B cell (primary cell): ENCODE measurements at regions not wholly inside any gene's neighbourhood (a gene's known extent, or its start where the extent isn't known, plus 50 kb on each side); places are given as distances from the start of the nearest gene placed in this dataset.

Experiments
- CTCF ChIP-seq: fragments of 200-600 bp; IDR thresholded peaks from one replicate; pipeline ENCODE4 v1.8.0; 2022; ENCODE audit warnings: antibody characterized with exemption, mild to moderate bottlenecking
- EZH2 ChIP-seq: IDR thresholded peaks from 2 replicates; pipeline ENCODE4 v1.6.1; 2012; ENCODE audit warnings: borderline replicate concordance, low read depth, mild to moderate bottlenecking, moderate library complexity, low read length; ENCODE audit not compliant: insufficient read depth, poor library complexity, severe bottlenecking

DNA sequence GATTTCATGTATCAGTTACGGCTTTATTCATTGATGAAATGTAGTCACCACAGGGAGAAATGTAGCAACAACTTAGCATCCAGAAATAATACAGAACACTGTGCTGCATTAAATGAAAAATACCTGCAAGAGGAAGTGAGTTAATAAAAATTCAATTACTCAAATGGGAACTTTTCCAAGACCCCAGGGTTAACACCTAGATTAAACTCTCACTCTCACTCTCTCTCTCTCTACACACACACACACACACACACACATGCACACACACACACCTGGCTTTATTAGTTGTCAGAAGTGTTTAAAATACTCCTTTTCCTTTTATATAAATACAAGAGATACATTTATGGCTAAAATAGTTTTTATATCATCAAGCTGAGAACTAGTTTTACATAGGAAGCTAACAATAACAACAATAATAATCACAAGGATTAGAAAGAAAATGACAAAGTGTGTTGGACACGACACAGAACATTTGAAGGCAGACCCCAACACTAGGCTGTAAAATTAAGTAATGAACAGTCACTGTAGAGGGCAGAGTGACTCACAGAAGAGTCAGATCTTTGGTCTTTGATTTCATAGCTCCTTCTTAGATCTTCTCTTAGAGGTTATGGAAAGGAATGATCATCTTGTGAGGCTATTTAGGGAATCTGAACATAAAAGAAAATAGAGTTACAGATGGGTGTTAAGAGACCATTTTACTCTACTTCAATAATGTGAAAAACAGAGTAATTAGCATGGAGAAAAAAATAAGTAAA lies 1266.0 kb upstream of the ADGRL2 start:
- TF ChIP-seq CTCF: no peak
- TF ChIP-seq EZH2: no peak
